NOMO-1 treated with dmso at 0.1 percent for 144 hours (cell line): ENCODE measurements at regions not wholly inside any gene's neighbourhood (a gene's known extent, or its start where the extent isn't known, plus 50 kb on each side); places are given as distances from the start of the nearest gene placed in this dataset.

ENCODE experiments used
- DNase-seq: peaks from one replicate; lab custom pipeline; 2025; ENCODE audit not compliant: unreplicated experiment; lab: John Stamatoyannopoulos, UW

DNA sequence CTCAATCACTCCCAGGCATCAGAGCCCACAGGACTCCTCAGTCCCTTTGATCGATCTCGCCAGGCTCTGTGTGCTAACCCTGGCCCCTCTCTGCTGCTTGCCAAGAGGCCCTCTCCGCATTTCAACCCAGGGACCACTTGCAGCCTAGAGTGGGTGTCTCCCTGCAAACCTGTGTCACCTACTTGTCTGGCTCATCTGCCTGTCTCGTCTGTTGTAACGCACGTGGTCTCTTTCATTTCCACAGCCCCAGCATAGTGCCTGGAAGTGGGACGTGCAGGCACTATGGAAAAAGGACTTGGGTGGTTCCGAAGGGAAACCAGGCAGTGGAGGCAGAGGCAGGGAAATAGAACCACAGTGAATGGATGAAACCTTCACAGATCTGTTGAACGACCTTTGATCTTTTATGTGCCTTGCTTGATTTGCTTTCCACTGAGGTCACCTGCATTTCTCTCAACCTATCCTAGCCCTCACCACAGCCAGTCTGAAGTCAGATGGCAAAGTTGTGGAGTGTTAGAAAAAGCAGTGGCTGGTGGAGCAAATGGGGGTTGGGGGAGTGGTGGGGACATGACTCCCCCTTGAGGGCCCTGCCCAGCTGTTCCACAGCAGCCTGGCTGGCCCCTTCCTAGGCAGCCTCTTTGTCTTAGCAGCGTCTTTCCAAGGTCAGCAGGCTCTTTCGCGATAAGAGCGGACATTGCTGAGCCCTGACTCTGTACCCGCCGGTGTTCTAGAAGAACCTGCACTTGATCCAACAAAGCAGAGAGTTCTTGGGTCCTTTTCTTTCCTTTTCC lies 55.8 kb upstream of the TAGAP start:
- DNase-seq = no peak

- no peak for DNase-seq
Measured at GRCh38 chr6:159099961-159100360, 55.2 kb upstream of the TAGAP start.

GRCh38 chr6:159099276-159099675 lies 54.5 kb upstream of the TAGAP start:
- DNase-seq = no peak

DNA sequence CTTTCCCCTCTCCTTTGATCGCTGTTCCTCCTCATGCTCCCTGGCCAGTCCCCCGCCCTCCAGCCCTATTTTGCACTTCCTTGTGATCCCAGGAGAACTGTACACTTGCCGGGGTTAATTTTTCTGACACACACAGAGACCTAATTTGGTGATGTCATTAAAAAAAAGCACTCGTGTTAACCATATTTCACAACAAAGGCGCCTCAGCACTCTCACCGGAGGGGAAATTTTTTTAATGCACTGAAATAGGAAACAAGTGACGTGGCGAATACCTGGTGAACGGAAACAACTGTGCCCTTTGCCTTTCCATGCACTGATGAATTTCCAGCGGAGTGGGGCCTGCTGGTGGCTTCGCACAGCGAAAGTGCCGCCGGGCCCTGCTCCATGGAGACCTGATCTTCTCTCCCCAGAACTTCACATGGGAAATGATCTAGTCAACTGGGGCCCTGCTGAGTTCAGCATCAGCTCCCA lies 53.9 kb upstream of the TAGAP start:
- no peak for DNase-seq

DNA sequence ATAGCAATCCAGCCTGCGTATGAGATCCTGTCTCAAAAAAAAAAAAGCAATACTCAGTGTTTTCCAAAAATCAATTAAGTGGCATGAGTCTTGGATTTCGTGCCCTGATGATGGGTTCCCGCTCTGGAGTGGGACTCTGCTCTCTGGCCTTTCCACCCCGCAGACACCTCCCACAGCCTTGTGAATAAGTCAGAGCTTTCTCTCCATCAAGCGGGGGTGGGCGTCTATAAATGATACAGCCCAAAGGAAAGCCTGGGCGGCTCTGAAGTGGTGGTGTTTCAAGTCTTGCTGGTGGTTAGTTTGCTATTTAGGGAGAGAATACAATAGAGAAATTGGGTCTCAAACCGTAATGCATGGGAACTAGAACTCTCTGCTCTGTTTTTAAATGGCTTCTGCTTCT lies 52.5 kb upstream of the TAGAP start:
- DNase-seq = no peak

DNA sequence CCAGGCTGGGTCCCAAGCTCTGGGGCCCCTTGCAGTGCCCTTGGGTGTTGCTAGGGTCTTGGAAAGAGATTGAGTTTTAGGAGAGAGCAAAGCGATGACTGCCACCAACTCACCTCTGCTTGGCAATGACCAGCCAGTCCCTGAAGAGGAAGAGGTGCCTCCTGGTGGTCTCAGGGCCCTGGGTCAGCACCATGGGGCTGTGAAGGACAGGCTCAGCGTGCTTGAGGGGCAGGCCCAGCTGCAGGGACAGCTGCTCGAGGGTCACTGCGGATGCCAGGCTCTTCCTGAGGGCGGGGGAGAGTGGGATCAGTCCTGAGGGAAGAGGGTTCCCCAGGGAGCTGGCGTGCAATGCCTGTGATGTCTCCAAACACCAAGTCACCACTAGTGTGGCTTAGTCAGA lies 50.8 kb upstream of the TAGAP start:
- DNase-seq = no peak

GRCh38 chr6:159094444-159095252 lies 49.9 kb upstream of the TAGAP start:
- DNase-seq = no peak
